ENCODE measurements at regions not wholly inside any gene's neighbourhood (a gene's known extent, or its start where the extent isn't known, plus 50 kb on each side); places are given as distances from the start of the nearest gene placed in this dataset.
"Not testable (repeated sequence)": the region's sequence is repeated elsewhere in the genome, so short reads cannot be mapped to it uniquely, and the experiment has no call there.

DNA sequence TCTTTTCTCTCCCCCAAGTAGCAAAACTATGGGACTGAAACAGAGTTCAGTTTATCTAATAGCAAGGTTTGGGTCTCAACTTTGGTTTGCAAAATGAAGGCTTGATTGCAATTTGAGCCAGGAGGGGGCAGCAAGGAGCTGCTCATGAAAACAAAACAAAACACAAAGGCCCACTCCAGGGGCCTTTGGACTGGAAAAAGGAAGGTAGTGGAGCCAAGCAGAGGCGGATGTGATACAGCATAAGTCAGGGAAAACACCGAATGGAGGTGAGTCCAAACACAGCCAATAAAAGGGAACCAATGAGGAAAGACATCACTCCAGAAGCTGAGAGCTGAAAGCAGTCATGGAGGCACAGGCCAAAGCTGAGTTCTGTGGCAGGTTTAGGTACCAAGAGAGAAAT is 799.7 kb upstream of the ACVR2A start:
- no peak for DNase-seq

- no peak for DNase-seq
Observed at GRCh38 chr2:147041121-147041494, 803.7 kb upstream of the ACVR2A start.

DNA sequence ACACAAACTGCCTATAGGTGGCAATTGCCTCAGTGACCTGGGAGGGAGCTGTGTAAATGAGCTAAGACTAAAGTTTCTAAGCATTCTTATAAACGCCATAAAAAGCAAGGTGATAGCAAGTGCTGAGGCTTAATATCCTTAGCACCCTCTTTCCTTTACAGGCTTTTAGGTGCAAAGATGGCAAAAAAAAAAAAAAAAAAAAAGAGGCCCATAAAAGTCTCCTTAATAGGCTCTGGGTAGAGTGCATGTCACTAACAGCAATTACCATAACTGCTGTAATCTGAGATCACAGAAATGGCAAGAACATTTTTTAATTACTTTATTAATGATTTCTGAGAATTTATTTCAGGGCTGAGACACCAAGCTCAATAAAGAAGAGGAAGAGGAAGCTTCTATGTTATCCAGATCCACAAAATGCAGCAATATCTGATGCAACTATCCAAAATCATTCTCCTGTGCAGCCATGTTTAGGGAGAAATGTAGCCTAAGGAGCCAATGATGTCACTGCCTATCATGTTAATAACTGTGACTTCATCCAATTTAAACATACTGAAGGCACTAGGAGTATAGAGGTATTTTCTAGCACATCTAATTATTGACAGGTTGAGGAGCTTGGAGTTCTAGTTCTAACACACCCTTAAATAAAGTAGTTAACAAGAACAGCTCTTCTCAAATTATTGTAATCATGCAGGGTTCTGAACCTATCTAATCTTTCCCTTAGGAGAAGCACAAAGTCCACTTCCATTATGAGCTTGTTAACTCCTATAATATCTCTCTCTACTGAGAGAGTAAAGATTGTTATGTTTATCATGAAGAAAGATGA is 804.3 kb upstream of the ACVR2A start:
- no peak for DNase-seq

DNA sequence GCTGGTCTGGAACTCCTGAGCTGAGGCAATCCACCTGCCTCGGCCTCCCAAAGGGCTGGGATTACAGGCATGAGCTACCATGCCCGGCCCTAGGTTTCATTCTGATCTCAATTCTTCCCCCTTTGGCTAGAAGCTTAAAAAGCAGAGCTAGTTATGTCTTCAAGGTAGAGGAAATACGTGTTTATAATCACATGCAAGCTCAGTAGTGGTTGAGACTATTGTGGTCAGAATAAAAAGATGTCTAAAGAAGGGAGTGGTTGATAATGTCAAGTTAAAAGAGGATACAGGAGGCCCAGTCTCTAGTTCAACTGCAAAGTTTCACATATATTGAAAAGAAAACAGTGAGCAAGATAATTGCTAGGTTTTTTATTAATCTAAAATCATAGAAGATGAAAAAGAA is 807.8 kb upstream of the ACVR2A start:
- DNase-seq: no peak

DNA sequence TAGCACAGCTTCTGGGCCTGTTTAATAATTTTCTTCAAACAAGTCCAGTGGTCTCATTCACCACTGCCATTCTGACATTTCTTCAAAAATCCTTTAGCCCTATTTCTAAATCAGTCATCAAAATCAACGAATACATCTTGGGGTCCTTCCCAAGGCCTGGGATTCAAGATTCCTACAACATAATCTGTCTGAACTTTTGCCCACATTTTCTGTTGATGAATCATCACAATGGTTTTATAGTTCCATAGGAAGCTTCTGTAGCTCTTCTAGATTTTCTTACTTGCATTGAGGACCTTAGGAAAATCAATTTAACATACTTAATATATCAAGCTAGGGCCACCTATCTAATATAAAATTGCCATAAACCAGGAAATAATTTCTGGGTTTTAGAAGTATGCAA is 811.8 kb upstream of the ACVR2A start:
- DNase-seq: no peak

DNA sequence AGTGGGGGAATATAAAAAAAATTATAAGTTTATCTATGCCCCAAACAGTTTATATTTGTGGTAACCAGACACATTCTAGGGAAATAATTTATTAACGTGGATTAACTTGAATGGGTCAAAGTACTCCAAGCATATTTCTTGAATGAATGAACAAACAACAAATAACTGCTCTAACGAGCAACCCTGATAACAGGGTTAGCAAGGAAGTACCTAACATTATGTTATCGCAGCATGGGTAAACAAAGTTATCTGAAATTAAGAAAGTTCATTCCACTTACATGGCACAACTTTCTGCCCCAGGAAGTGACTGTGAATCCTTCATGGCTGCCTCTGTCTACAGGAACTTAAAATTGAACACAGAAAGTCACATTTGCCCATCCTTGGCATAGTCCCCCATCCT is 812.9 kb upstream of the ACVR2A start:
- no peak for DNase-seq

- no peak for DNase-seq
Observed at GRCh38 chr2:147030966-147031720, 813.7 kb upstream of the ACVR2A start.

- DNase-seq: no peak
Observed at GRCh38 chr2:147027436-147027835, 817.4 kb upstream of the ACVR2A start.

GRCh38 chr2:147026664-147027295 is 818.0 kb upstream of the ACVR2A start:
- no peak for DNase-seq

DNA sequence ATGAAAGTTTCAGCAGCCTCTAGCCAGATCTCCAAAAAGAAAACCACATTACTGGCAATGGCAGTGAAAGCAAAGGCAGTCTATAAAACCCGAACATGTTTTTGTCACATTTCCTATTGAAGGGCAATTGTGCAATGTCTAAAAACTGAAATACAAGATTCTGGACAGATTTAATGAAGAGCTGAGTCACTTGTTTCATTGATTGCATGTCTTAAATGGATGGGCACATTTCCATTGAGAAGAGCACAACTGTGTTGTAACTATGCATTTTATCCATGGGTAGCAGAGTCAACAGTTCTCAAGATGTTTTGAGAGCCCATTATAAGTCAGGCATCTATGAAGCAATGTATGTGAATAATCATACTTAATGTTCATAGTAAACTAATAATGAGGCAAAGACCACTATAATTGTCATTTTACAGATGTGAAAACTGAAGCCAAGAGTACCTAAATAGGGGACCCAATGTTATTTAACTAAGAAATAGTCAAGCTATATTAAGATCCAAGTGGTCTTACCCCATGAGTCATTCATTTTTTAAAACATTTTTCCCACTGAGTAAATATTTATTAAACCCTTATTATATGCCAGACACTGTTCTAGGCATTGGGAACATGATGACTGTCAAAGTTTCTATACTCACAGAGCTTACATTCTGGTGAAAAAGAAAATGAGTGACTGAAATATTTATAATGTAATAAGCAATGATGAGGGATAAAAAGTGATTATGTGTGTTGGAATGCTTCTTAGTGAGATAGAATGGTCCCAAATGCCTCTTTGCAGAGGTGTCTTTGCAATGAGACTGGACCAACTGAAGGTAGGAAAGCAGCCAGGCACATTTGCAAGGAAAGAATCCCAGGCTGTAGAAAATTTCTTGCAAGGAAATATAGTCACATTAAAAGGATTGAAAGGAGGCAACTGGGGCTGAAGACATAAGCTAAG is 818.9 kb upstream of the ACVR2A start:
- no peak for DNase-seq

- no peak for DNase-seq
Observed at GRCh38 chr2:147019311-147019710, 825.5 kb upstream of the ACVR2A start.

DNA sequence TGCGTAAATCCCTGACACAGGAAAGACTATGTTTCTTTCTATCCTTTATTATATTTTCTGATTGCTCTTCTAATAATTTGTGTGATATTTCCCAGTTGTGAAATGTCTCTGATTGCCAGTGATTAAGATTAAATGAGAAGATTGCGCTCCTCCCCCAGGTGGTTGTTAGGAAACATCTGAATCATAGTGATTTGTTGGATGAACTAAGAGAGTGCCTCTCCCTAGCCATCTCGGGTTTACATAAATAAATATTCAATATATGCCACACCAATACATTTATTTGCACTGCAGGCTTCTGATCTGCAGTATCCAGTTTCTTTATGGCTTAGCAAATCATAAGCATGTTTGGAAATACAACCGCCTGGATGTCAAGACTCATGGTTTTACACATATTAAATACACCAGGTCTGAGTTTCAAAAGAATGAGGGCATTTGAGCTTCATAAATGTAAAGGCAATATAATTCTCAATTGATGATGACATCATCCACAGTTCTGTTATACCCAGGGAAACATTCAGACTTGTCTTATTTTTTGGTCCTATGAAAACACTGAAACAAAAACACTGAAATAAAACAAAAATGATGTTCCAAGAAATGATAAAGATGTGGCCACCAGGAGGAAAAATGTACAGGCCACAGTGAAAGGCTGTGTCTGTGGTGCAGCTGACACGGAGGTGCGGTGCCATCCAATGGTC is 826.7 kb upstream of the ACVR2A start:
- no peak for DNase-seq

GRCh38 chr2:147016181-147016580 is 828.6 kb upstream of the ACVR2A start:
- DNase-seq: no peak

DNA sequence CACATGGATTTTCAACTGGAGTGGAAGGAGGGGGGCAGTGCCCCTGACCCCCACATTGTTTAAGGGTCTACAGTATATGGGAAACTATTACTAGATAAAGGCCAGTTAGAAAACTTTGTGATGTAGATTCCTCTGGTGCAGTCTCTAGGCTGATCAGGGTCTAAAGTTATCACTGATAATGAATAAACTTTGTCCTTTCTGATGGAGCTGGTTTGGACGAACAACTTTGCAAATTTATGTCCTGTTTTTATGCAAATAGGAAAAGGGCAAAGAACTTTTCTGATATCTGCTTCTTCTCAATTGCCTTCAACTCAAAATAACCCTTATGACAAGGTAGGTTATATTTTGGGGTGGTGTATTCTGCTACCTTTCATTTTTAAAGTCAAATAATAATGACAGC is 829.2 kb upstream of the ACVR2A start:
- no peak for DNase-seq

- no peak for DNase-seq
Observed at GRCh38 chr2:147013696-147014392, 831.0 kb upstream of the ACVR2A start.

DNA sequence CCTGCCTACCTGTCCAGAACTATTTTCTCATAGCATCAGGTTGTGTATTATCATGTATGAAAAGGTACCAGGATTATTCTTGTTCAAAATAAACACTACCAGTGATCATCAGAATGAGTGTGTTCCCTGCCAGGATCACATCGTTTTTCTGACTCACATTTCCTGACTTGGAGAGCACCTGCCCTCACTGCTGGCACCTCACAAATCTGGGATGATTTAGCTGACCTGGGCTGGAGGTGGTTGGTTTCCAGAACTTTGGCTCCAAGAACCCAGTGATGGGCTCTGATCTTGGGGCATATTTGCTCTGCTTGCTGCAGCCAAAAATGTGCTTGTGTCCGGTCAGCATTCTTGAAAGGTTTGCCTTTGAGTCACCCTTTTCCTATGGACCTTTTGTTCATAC is 836.3 kb upstream of the ACVR2A start:
- no peak for DNase-seq

- no peak for DNase-seq
Observed at GRCh38 chr2:147006736-147007141, 838.1 kb upstream of the ACVR2A start.

DNA sequence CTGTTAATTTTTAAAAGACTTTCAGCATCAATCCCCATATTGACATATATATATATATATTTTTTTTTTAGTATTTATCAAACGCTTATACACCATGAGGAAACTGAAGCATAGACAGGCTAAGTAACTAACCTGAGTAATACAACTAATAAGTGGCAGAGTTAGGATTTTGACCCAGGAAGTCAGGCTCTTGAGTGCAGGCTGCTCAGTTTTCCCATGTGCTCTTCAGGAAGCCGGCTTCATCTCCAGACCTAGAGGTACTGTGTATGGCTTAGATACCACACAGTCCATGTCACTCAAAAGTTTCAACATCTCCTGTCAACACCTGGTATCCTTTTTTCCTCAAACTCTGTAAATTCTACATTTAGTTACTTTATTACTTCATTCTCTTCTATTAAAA is 841.7 kb upstream of the ACVR2A start:
- DNase-seq: no peak

GRCh38 chr2:147002256-147002655 is 842.6 kb upstream of the ACVR2A start:
- no peak for DNase-seq

- no peak for DNase-seq
Observed at GRCh38 chr2:147001061-147001460, 843.8 kb upstream of the ACVR2A start.

DNA sequence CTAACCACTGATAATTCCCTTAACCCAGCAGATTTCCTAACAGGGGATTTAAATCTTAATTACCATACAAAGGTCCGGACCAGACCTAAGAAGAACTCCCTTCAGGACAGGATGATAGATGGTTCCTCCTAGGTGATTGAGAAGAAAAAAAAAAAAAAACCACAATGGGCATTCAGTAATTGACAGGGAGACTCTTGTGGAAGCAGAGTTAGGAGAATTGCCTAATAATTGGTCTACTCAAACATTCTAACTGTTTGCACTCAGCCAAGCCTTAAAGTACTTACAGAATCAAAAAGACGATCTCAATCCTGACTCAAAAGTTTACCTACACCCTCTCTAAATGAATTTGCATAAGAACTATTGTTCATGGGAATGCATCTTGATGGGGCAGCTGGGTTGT is 844.7 kb upstream of the ACVR2A start:
- not testable (repeated sequence) for DNase-seq

Measured in activated gamma-delta T cell (primary cell).